ENCODE measurements at regions not wholly inside any gene's neighbourhood (a gene's known extent, or its start where the extent isn't known, plus 50 kb on each side); places are given as distances from the start of the nearest gene placed in this dataset.

DNA sequence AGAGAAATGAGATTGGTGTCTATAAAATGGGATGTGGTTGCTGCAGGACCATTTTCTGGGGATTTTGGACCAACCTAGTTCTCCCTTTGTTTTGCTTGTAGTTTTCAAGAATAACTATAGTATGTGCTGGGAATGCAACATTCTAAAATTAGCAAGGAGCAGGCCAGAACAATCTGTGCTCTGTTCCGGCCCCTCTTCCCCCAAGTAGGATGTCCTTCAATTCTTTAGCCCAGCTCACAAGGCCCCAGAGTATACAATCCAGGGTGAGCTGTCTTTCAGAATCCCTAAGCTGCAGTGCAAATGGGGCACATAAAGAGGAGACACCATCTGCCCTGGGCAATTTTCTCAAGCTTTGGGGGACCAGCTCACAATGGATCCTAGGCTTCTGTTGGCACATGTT, 809.1 kb downstream of the TNS3 start:
- Mint-ChIP-seq H3K4me1 (peaks cover 10% of the 10 kb centered on the region), H3K27me3 (ENCODE audit: insufficient read depth, low read depth, poor library complexity) (peaks cover 3% of the 10 kb centered on the region), H3K9me3 (no peaks in the 10 kb centered on the region), H3K4me3 (no peak overlapping the region), H3K36me3 (ENCODE audit: low read depth) (no peaks in the 10 kb centered on the region), H3K27ac (no peak overlapping the region)
- TF ChIP-seq JUNB (IDR thresholded peaks at IDR 0.05; ENCODE audit: unreplicated experiment), result no peak
- TF ChIP-seq, protein P1, sequence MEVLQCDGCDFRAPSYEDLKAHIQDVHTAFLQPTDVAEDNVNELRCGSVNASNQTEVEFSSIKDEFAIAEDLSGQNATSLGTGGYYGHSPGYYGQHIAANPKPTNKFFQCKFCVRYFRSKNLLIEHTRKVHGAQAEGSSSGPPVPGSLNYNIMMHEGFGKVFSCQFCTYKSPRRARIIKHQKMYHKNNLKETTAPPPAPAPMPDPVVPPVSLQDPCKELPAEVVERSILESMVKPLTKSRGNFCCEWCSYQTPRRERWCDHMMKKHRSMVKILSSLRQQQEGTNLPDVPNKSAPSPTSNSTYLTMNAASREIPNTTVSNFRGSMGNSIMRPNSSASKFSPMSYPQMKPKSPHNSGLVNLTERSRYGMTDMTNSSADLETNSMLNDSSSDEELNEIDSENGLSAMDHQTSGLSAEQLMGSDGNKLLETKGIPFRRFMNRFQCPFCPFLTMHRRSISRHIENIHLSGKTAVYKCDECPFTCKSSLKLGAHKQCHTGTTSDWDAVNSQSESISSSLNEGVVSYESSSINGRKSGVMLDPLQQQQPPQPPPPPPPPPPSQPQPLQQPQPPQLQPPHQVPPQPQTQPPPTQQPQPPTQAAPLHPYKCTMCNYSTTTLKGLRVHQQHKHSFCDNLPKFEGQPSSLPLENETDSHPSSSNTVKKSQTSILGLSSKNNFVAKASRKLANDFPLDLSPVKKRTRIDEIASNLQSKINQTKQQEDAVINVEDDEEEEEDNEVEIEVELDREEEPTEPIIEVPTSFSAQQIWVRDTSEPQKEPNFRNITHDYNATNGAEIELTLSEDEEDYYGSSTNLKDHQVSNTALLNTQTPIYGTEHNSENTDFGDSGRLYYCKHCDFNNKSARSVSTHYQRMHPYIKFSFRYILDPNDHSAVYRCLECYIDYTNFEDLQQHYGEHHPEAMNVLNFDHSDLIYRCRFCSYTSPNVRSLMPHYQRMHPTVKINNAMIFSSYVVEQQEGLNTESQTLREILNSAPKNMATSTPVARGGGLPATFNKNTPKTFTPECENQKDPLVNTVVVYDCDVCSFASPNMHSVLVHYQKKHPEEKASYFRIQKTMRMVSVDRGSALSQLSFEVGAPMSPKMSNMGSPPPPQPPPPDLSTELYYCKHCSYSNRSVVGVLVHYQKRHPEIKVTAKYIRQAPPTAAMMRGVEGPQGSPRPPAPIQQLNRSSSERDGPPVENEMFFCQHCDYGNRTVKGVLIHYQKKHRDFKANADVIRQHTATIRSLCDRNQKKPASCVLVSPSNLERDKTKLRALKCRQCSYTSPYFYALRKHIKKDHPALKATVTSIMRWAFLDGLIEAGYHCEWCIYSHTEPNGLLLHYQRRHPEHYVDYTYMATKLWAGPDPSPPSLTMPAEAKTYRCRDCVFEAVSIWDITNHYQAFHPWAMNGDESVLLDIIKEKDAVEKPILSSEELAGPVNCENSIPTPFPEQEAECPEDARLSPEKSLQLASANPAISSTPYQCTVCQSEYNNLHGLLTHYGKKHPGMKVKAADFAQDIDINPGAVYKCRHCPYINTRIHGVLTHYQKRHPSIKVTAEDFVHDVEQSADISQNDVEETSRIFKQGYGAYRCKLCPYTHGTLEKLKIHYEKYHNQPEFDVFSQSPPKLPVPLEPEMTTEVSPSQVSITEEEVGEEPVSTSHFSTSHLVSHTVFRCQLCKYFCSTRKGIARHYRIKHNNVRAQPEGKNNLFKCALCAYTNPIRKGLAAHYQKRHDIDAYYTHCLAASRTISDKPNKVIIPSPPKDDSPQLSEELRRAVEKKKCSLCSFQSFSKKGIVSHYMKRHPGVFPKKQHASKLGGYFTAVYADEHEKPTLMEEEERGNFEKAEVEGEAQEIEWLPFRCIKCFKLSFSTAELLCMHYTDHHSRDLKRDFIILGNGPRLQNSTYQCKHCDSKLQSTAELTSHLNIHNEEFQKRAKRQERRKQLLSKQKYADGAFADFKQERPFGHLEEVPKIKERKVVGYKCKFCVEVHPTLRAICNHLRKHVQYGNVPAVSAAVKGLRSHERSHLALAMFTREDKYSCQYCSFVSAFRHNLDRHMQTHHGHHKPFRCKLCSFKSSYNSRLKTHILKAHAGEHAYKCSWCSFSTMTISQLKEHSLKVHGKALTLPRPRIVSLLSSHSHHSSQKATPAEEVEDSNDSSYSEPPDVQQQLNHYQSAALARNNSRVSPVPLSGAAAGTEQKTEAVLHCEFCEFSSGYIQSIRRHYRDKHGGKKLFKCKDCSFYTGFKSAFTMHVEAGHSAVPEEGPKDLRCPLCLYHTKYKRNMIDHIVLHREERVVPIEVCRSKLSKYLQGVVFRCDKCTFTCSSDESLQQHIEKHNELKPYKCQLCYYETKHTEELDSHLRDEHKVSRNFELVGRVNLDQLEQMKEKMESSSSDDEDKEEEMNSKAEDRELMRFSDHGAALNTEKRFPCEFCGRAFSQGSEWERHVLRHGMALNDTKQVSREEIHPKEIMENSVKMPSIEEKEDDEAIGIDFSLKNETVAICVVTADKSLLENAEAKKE (CRISPR knock-in tag; IDR thresholded peaks at IDR 0.05), result no peak
- no peak for TF ChIP-seq CREB1 (CRISPR knock-in tag; IDR thresholded peaks at IDR 0.05; ENCODE audit: low read depth)
- TF ChIP-seq, protein P2, sequence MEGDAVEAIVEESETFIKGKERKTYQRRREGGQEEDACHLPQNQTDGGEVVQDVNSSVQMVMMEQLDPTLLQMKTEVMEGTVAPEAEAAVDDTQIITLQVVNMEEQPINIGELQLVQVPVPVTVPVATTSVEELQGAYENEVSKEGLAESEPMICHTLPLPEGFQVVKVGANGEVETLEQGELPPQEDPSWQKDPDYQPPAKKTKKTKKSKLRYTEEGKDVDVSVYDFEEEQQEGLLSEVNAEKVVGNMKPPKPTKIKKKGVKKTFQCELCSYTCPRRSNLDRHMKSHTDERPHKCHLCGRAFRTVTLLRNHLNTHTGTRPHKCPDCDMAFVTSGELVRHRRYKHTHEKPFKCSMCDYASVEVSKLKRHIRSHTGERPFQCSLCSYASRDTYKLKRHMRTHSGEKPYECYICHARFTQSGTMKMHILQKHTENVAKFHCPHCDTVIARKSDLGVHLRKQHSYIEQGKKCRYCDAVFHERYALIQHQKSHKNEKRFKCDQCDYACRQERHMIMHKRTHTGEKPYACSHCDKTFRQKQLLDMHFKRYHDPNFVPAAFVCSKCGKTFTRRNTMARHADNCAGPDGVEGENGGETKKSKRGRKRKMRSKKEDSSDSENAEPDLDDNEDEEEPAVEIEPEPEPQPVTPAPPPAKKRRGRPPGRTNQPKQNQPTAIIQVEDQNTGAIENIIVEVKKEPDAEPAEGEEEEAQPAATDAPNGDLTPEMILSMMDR (conservative IDR thresholded peaks at IDR 0.05; ENCODE audit: low read depth in 2 of 2), result no peak
- no peak for TF ChIP-seq POLR2AphosphoS5 (IDR thresholded peaks at IDR 0.05; ENCODE audit: low read depth)
- no peak for TF ChIP-seq ZNF331 (CRISPR knock-in tag; IDR thresholded peaks at IDR 0.05; ENCODE audit: low read depth)
- TF ChIP-seq, protein P3, sequence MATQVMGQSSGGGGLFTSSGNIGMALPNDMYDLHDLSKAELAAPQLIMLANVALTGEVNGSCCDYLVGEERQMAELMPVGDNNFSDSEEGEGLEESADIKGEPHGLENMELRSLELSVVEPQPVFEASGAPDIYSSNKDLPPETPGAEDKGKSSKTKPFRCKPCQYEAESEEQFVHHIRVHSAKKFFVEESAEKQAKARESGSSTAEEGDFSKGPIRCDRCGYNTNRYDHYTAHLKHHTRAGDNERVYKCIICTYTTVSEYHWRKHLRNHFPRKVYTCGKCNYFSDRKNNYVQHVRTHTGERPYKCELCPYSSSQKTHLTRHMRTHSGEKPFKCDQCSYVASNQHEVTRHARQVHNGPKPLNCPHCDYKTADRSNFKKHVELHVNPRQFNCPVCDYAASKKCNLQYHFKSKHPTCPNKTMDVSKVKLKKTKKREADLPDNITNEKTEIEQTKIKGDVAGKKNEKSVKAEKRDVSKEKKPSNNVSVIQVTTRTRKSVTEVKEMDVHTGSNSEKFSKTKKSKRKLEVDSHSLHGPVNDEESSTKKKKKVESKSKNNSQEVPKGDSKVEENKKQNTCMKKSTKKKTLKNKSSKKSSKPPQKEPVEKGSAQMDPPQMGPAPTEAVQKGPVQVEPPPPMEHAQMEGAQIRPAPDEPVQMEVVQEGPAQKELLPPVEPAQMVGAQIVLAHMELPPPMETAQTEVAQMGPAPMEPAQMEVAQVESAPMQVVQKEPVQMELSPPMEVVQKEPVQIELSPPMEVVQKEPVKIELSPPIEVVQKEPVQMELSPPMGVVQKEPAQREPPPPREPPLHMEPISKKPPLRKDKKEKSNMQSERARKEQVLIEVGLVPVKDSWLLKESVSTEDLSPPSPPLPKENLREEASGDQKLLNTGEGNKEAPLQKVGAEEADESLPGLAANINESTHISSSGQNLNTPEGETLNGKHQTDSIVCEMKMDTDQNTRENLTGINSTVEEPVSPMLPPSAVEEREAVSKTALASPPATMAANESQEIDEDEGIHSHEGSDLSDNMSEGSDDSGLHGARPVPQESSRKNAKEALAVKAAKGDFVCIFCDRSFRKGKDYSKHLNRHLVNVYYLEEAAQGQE (IDR thresholded peaks at IDR 0.05; ENCODE audit: unreplicated experiment), result no peak
- Histone ChIP-seq H3K9me2 (ENCODE audit: insufficient read depth) (peaks cover 10% of the 10 kb centered on the region; the same call in 1 of the 2 replicates), H3K27ac (ENCODE audit: low read depth) (no peak overlapping the region), H4K20me1 (replicated peaks; ENCODE audit: insufficient read depth) (no peaks in the 10 kb centered on the region), H3K27me3 (ENCODE audit: insufficient read depth) (no peaks in the 10 kb centered on the region), H3K4me2 (no peak overlapping the region), H2AFZ (no peak overlapping the region), H3K4me1 (ENCODE audit: insufficient read depth) (peaks cover 13% of the 10 kb centered on the region), H3F3A (replicated peaks; ENCODE audit: low read depth) (no peaks in the 10 kb centered on the region), H3K36me3 (ENCODE audit: insufficient read depth) (peaks cover 7% of the 10 kb centered on the region; the same call in 1 of the 2 replicates), H3K79me2 (replicated peaks; ENCODE audit: insufficient read depth) (no peaks in the 10 kb centered on the region), H3K4me3 (no peak overlapping the region)
- DNase-seq (ENCODE audit: low spot score), result no peak
- no peak; the same call in 2 of the 3 replicates for ATAC-seq
